Caki2 (cell line): ENCODE measurements at regions not wholly inside any gene's neighbourhood (a gene's known extent, or its start where the extent isn't known, plus 50 kb on each side); places are given as distances from the start of the nearest gene placed in this dataset.

Experiments used
- DNase-seq: peaks from one replicate; pipeline ENCODE4 v3.0.0-alpha.2; 2015; ENCODE audit warnings: low read depth
- in situ Hi-C: cut with HindIII; loops from 2 replicates; pipeline ENCODE4 v1.10.0; 2016; ENCODE audit warnings: low sequenced_read_pairs, low pct_unique_long_range_greater_than_20kb, mixed read lengths

GRCh38 chr2:181176540-181176939 lies 196.1 kb downstream of the UBE2E3 start:
- in situ Hi-C loops, result no loop called here
- DNase-seq, result no peak

- no peak for DNase-seq
- in situ Hi-C loops, result no loop called here
Observed at GRCh38 chr2:181177376-181177775, 197.0 kb downstream of the UBE2E3 start.

- in situ Hi-C loops, result no loop called here
- DNase-seq, result no peak
Observed at GRCh38 chr2:181178130-181178529, 197.7 kb downstream of the UBE2E3 start.

GRCh38 chr2:181178823-181179412 lies 198.5 kb downstream of the UBE2E3 start:
- in situ Hi-C loops, result no loop called here

GRCh38 chr2:181183878-181184542 lies 203.6 kb downstream of the UBE2E3 start:
- DNase-seq, result no peak
- in situ Hi-C loops, result no loop called here

More at GRCh38 chr2:181178823-181179412, 198.5 kb downstream of the UBE2E3 start:
- DNase-seq, result no peak

- no peak for DNase-seq
- in situ Hi-C loops, result no loop called here
Observed at GRCh38 chr2:181185421-181185820, 205.0 kb downstream of the UBE2E3 start.

GRCh38 chr2:181185948-181186347 lies 205.5 kb downstream of the UBE2E3 start:
- in situ Hi-C loops, result no loop called here
- no peak for DNase-seq

- DNase-seq, result no peak
- in situ Hi-C loops, result no loop called here
Observed at GRCh38 chr2:181188605-181189004, 208.2 kb downstream of the UBE2E3 start.

- no peak for DNase-seq
- in situ Hi-C loops, result no loop called here
Observed at GRCh38 chr2:181189951-181190350, 209.5 kb downstream of the UBE2E3 start.

GRCh38 chr2:181190711-181191110 lies 210.3 kb downstream of the UBE2E3 start:
- in situ Hi-C loops, result no loop called here
- no peak for DNase-seq

GRCh38 chr2:181193550-181193949 lies 213.1 kb downstream of the UBE2E3 start:
- DNase-seq, result no peak
- in situ Hi-C loops, result no loop called here

GRCh38 chr2:181196401-181196800 lies 216.0 kb downstream of the UBE2E3 start:
- DNase-seq, result no peak
- in situ Hi-C loops, result no loop called here

GRCh38 chr2:181197140-181197760 lies 216.8 kb downstream of the UBE2E3 start:
- DNase-seq, result no peak
- in situ Hi-C loops, result no loop called here

- no peak for DNase-seq
- in situ Hi-C loops, result no loop called here
Observed at GRCh38 chr2:181198183-181198864, 217.9 kb downstream of the UBE2E3 start.

- peak; percentile 65 for DNase-seq
- in situ Hi-C loops, result no loop called here
Observed at GRCh38 chr2:181203412-181203811, 223.0 kb downstream of the UBE2E3 start.

- in situ Hi-C loops, result no loop called here
- no peak for DNase-seq
Observed at GRCh38 chr2:181203916-181204315, 223.5 kb downstream of the UBE2E3 start.

- in situ Hi-C loops, result no loop called here
- DNase-seq, result no peak
Observed at GRCh38 chr2:181218401-181218821, 238.0 kb downstream of the UBE2E3 start.

GRCh38 chr2:181223234-181223633 lies 234.0 kb upstream of the ITGA4 start:
- in situ Hi-C loops, result no loop called here
- no peak for DNase-seq

- DNase-seq, result no peak
- in situ Hi-C loops, result no loop called here
Observed at GRCh38 chr2:181224866-181225265, 232.3 kb upstream of the ITGA4 start.
